ENCODE measurements at regions not wholly inside any gene's neighbourhood (a gene's known extent, or its start where the extent isn't known, plus 50 kb on each side); places are given as distances from the start of the nearest gene placed in this dataset.
"Not testable (repeated sequence)": the region's sequence is repeated elsewhere in the genome, so short reads cannot be mapped to it uniquely, and the experiment has no call there.

- no CpG with 5 or more reads among the region's 6 CpGs for WGBS (ENCODE audit: insufficient coverage)
- H4K20me1 ChIP-seq (ENCODE audit: insufficient read depth, low read length); H3K4me2 ChIP-seq (replicated peaks; ENCODE audit: extremely low read depth, low read length, poor library complexity, severe bottlenecking); H3K27ac Mint-ChIP-seq; H3K36me3 ChIP-seq (replicated peaks in 1 of 2; ENCODE audit: control insufficient read depth in 1 of 2, insufficient read depth in 2 of 2, low read length in 2 of 2); H3K4me1 ChIP-seq (ENCODE audit: control insufficient read depth in 1 of 2, insufficient read depth in 2 of 2, low read length in 2 of 2); H3K36me3 Mint-ChIP-seq; H3K9me3 ChIP-seq (replicated peaks in 1 of 2; ENCODE audit: control insufficient read depth in 1 of 2, insufficient read depth in 1 of 2, low read length in 2 of 2); H3K27ac ChIP-seq (ENCODE audit: low read depth in 1 of 2, low read length in 2 of 2); H3K4me3 ChIP-seq (replicated peaks in 1 of 3; ENCODE audit: low read depth in 2 of 3, low read length in 3 of 3); intact Hi-C loops (cut with micrococcal nuclease); H3K4me1 Mint-ChIP-seq; H3K27me3 Mint-ChIP-seq (ENCODE audit: low read depth in 3 of 3); H3K27me3 ChIP-seq (ENCODE audit: control insufficient read depth in 2 of 2, insufficient read depth in 2 of 2, low read length in 2 of 2); H3K9me3 Mint-ChIP-seq; H3K79me2 ChIP-seq (ENCODE audit: insufficient read depth, low read length); H2AFZ ChIP-seq (ENCODE audit: insufficient read depth, low read depth, low read length, poor library complexity, severe bottlenecking); H3K9ac ChIP-seq (ENCODE audit: insufficient read depth, low read length, poor library complexity, severe bottlenecking); DNase-seq; H3K4me3 Mint-ChIP-seq: not testable (repeated sequence)
Measured at GRCh38 chr5:7305000-7305674, 90.8 kb upstream of the ADCY2 start.

- H2AFZ ChIP-seq (ENCODE audit: insufficient read depth, low read depth, low read length, poor library complexity, severe bottlenecking); H3K4me2 ChIP-seq (replicated peaks; ENCODE audit: extremely low read depth, low read length, poor library complexity, severe bottlenecking); DNase-seq; H3K4me1 ChIP-seq (ENCODE audit: control insufficient read depth in 1 of 2, insufficient read depth in 2 of 2, low read length in 2 of 2); H3K36me3 Mint-ChIP-seq; H3K9ac ChIP-seq (ENCODE audit: insufficient read depth, low read length, poor library complexity, severe bottlenecking); H3K27ac Mint-ChIP-seq; H3K27ac ChIP-seq (ENCODE audit: low read depth in 1 of 2, low read length in 2 of 2); H3K27me3 ChIP-seq (ENCODE audit: control insufficient read depth in 2 of 2, insufficient read depth in 2 of 2, low read length in 2 of 2); intact Hi-C loops (cut with micrococcal nuclease); H3K4me3 Mint-ChIP-seq; H3K79me2 ChIP-seq (ENCODE audit: insufficient read depth, low read length); H3K9me3 ChIP-seq (replicated peaks in 1 of 2; ENCODE audit: control insufficient read depth in 1 of 2, insufficient read depth in 1 of 2, low read length in 2 of 2); H3K4me3 ChIP-seq (replicated peaks in 1 of 3; ENCODE audit: low read depth in 2 of 3, low read length in 3 of 3); H3K36me3 ChIP-seq (replicated peaks in 1 of 2; ENCODE audit: control insufficient read depth in 1 of 2, insufficient read depth in 2 of 2, low read length in 2 of 2); H3K27me3 Mint-ChIP-seq (ENCODE audit: low read depth in 3 of 3); H4K20me1 ChIP-seq (ENCODE audit: insufficient read depth, low read length); H3K9me3 Mint-ChIP-seq; H3K4me1 Mint-ChIP-seq: not testable (repeated sequence)
- no CpG with 5 or more reads among the region's 10 CpGs for WGBS (ENCODE audit: insufficient coverage)
Measured at GRCh38 chr5:7306556-7306955, 89.4 kb upstream of the ADCY2 start.

DNA sequence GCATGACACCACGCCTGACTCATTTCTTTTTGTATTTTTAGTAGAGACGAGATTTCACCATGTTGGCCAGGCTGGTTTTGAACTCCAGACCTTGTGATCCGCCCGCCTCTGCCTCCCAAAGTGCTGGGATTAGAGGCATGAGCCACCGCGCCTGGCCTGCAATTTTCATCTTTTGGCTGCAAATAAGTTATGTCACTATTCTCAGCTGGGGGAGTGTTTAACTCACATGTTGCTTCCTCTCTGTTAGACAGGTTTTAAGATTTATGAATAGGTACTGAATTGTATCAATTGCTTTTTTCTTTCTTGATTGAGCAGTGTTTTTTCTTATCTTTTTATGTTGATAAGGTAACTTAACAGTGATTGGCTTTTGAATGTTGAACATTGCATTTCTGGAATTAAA lies 88.2 kb upstream of the ADCY2 start:
- H3K27me3 Mint-ChIP-seq (ENCODE audit: low read depth in 3 of 3); H3K9ac ChIP-seq (ENCODE audit: insufficient read depth, low read length, poor library complexity, severe bottlenecking); H3K27me3 ChIP-seq (ENCODE audit: control insufficient read depth in 2 of 2, insufficient read depth in 2 of 2, low read length in 2 of 2); H3K4me2 ChIP-seq (replicated peaks; ENCODE audit: extremely low read depth, low read length, poor library complexity, severe bottlenecking); H3K79me2 ChIP-seq (ENCODE audit: insufficient read depth, low read length); H4K20me1 ChIP-seq (ENCODE audit: insufficient read depth, low read length); DNase-seq; H3K9me3 Mint-ChIP-seq; H3K36me3 ChIP-seq (replicated peaks in 1 of 2; ENCODE audit: control insufficient read depth in 1 of 2, insufficient read depth in 2 of 2, low read length in 2 of 2); H3K4me1 Mint-ChIP-seq; H3K27ac ChIP-seq (ENCODE audit: low read depth in 1 of 2, low read length in 2 of 2); H3K9me3 ChIP-seq (replicated peaks in 1 of 2; ENCODE audit: control insufficient read depth in 1 of 2, insufficient read depth in 1 of 2, low read length in 2 of 2); H3K4me3 Mint-ChIP-seq; H2AFZ ChIP-seq (ENCODE audit: insufficient read depth, low read depth, low read length, poor library complexity, severe bottlenecking); intact Hi-C loops (cut with micrococcal nuclease); H3K36me3 Mint-ChIP-seq; H3K27ac Mint-ChIP-seq; H3K4me1 ChIP-seq (ENCODE audit: control insufficient read depth in 1 of 2, insufficient read depth in 2 of 2, low read length in 2 of 2); H3K4me3 ChIP-seq (replicated peaks in 1 of 3; ENCODE audit: low read depth in 2 of 3, low read length in 3 of 3): not testable (repeated sequence)
- 100% methylated on average over 1 of the region's 6 CpGs for WGBS (ENCODE audit: insufficient coverage)

DNA sequence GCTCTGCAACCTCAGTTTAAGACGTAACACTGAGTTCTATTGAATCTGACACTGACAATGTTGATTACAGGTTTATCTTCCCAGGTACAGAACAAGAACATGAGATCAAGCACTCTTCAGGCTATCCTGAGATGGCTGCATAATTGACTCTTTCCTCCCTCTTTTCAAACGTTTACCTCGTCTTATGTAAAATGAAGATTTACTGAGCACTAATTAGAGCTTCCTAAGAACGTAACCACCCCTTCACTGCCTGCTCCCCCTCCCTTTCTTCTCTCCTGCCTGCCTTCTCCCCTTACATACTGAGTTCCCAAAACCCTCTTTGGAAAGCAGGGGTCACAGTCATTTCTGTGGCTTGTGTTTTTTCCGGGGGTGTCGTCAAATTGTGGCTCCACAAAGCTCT lies 86.2 kb upstream of the ADCY2 start:
- H3K27me3 Mint-ChIP-seq (ENCODE audit: low read depth in 3 of 3); H3K79me2 ChIP-seq (ENCODE audit: insufficient read depth, low read length); H3K4me3 ChIP-seq (replicated peaks in 1 of 3; ENCODE audit: low read depth in 2 of 3, low read length in 3 of 3); DNase-seq; H3K27me3 ChIP-seq (ENCODE audit: control insufficient read depth in 2 of 2, insufficient read depth in 2 of 2, low read length in 2 of 2); H3K4me3 Mint-ChIP-seq; H3K36me3 ChIP-seq (replicated peaks in 1 of 2; ENCODE audit: control insufficient read depth in 1 of 2, insufficient read depth in 2 of 2, low read length in 2 of 2); intact Hi-C loops (cut with micrococcal nuclease); H4K20me1 ChIP-seq (ENCODE audit: insufficient read depth, low read length); H3K9me3 ChIP-seq (replicated peaks in 1 of 2; ENCODE audit: control insufficient read depth in 1 of 2, insufficient read depth in 1 of 2, low read length in 2 of 2); H3K27ac Mint-ChIP-seq; H2AFZ ChIP-seq (ENCODE audit: insufficient read depth, low read depth, low read length, poor library complexity, severe bottlenecking); H3K4me1 ChIP-seq (ENCODE audit: control insufficient read depth in 1 of 2, insufficient read depth in 2 of 2, low read length in 2 of 2); H3K27ac ChIP-seq (ENCODE audit: low read depth in 1 of 2, low read length in 2 of 2); H3K4me1 Mint-ChIP-seq; H3K36me3 Mint-ChIP-seq; H3K4me2 ChIP-seq (replicated peaks; ENCODE audit: extremely low read depth, low read length, poor library complexity, severe bottlenecking); H3K9ac ChIP-seq (ENCODE audit: insufficient read depth, low read length, poor library complexity, severe bottlenecking); H3K9me3 Mint-ChIP-seq: not testable (repeated sequence)
- WGBS (ENCODE audit: insufficient coverage) = 88% methylated on average over 1 of the region's 6 CpGs
